COLO668 (cell line): ENCODE measurements at regions not wholly inside any gene's neighbourhood (a gene's known extent, or its start where the extent isn't known, plus 50 kb on each side); places are given as distances from the start of the nearest gene placed in this dataset.
"Not testable (repeated sequence)": the region's sequence is repeated elsewhere in the genome, so short reads cannot be mapped to it uniquely, and the experiment has no call there.

Source experiments
- DNase-seq: peaks from one replicate; lab custom pipeline; 2025; ENCODE audit not compliant: unreplicated experiment; lab: John Stamatoyannopoulos, UW

- DNase-seq, result no peak
Observed at GRCh38 chr17:77798481-77798880, 160.0 kb upstream of the TNRC6C start.

GRCh38 chr17:77800816-77801215 is 157.7 kb upstream of the TNRC6C start:
- DNase-seq, result no peak

GRCh38 chr17:77801545-77802332 is 156.8 kb upstream of the TNRC6C start:
- no peak for DNase-seq

- no peak for DNase-seq
Observed at GRCh38 chr17:77802333-77802615, 156.2 kb upstream of the TNRC6C start.

GRCh38 chr17:77802811-77803220 is 155.7 kb upstream of the TNRC6C start:
- DNase-seq, result peak; percentile 5

GRCh38 chr17:77803726-77804125 is 154.8 kb upstream of the TNRC6C start:
- DNase-seq, result no peak

GRCh38 chr17:77804796-77805426 is 153.6 kb upstream of the TNRC6C start:
- no peak for DNase-seq

- not testable (repeated sequence) for DNase-seq
Observed at GRCh38 chr17:77805970-77806369, 152.5 kb upstream of the TNRC6C start.

- no peak for DNase-seq
Observed at GRCh38 chr17:77807051-77807745, 151.3 kb upstream of the TNRC6C start.

GRCh38 chr17:77807746-77808441 is 150.6 kb upstream of the TNRC6C start:
- no peak for DNase-seq

- DNase-seq, result no peak
Observed at GRCh38 chr17:77808686-77809425, 149.6 kb upstream of the TNRC6C start.

- DNase-seq, result no peak
Observed at GRCh38 chr17:77809814-77810213, 148.7 kb upstream of the TNRC6C start.

- DNase-seq, result no peak
Observed at GRCh38 chr17:77810536-77810935, 148.0 kb upstream of the TNRC6C start.

- DNase-seq, result no peak
Observed at GRCh38 chr17:77811521-77811920, 147.0 kb upstream of the TNRC6C start.

- no peak for DNase-seq
Observed at GRCh38 chr17:77814091-77814772, 144.3 kb upstream of the TNRC6C start.

- DNase-seq, result no peak
Observed at GRCh38 chr17:77815127-77815905, 143.2 kb upstream of the TNRC6C start.

- DNase-seq, result no peak
Observed at GRCh38 chr17:77817953-77818352, 140.6 kb upstream of the TNRC6C start.

GRCh38 chr17:77819497-77819896 is 139.0 kb upstream of the TNRC6C start:
- no peak for DNase-seq

GRCh38 chr17:77821114-77821513 is 137.4 kb upstream of the TNRC6C start:
- peak; percentile 3 for DNase-seq
